A172 (cell line): ENCODE measurements at regions not wholly inside any gene's neighbourhood (a gene's known extent, or its start where the extent isn't known, plus 50 kb on each side); places are given as distances from the start of the nearest gene placed in this dataset.
A peak's percentile ranks its signal among the peaks of the same experiment; 100 is the strongest.
"Not testable (repeated sequence)": the region's sequence is repeated elsewhere in the genome, so short reads cannot be mapped to it uniquely, and the experiment has no call there.

ENCODE experiments used
- DNase-seq: peaks from one replicate; pipeline ENCODE4 v3.0.0-alpha.2; 2015; ENCODE audit warnings: low spot score

- no peak for DNase-seq
These were observed 208.0 kb upstream of the PHACTR1 start for GRCh38 chr6:12508553-12508952.

GRCh38 chr6:12509060-12509459, 207.5 kb upstream of the PHACTR1 start:
- DNase-seq, result no peak

GRCh38 chr6:12516070-12516469, 200.5 kb upstream of the PHACTR1 start:
- DNase-seq, result no peak

GRCh38 chr6:12522347-12522746, 194.2 kb upstream of the PHACTR1 start:
- DNase-seq, result peak; percentile 72

- DNase-seq, result no peak
These were observed 192.8 kb upstream of the PHACTR1 start for GRCh38 chr6:12523726-12524125.

- DNase-seq, result no peak
These were observed 191.3 kb upstream of the PHACTR1 start for GRCh38 chr6:12525276-12525675.

- DNase-seq, result no peak
These were observed 189.2 kb upstream of the PHACTR1 start for GRCh38 chr6:12527339-12527738.

- no peak for DNase-seq
These were observed 188.4 kb upstream of the PHACTR1 start for GRCh38 chr6:12528136-12528535.

- no peak for DNase-seq
These were observed 187.8 kb upstream of the PHACTR1 start for GRCh38 chr6:12528581-12529363.

GRCh38 chr6:12529364-12530019, 187.1 kb upstream of the PHACTR1 start:
- no peak for DNase-seq

- DNase-seq, result no peak
These were observed 186.2 kb upstream of the PHACTR1 start for GRCh38 chr6:12530345-12530744.

- no peak for DNase-seq
These were observed 183.0 kb upstream of the PHACTR1 start for GRCh38 chr6:12533586-12533985.

- no peak for DNase-seq
These were observed 182.3 kb upstream of the PHACTR1 start for GRCh38 chr6:12534069-12534853.

- no peak for DNase-seq
These were observed 180.8 kb upstream of the PHACTR1 start for GRCh38 chr6:12535586-12536314.

GRCh38 chr6:12536416-12536815, 180.2 kb upstream of the PHACTR1 start:
- DNase-seq, result no peak

GRCh38 chr6:12537389-12537788, 179.2 kb upstream of the PHACTR1 start:
- DNase-seq, result peak; percentile 11

- DNase-seq, result peak; percentile 49
These were observed 177.6 kb upstream of the PHACTR1 start for GRCh38 chr6:12538881-12539357.

- DNase-seq, result not testable (repeated sequence)
These were observed 174.1 kb upstream of the PHACTR1 start for GRCh38 chr6:12542319-12543115.

GRCh38 chr6:12543953-12544352, 172.6 kb upstream of the PHACTR1 start:
- no peak for DNase-seq

- DNase-seq, result no peak
These were observed 171.6 kb upstream of the PHACTR1 start for GRCh38 chr6:12544821-12545565.
